Panc1 (cell line): ENCODE measurements at regions not wholly inside any gene's neighbourhood (a gene's known extent, or its start where the extent isn't known, plus 50 kb on each side); places are given as distances from the start of the nearest gene placed in this dataset.

Source experiments
- ATAC-seq: fragments of 200-7000 bp; cut with Tn5 transposase; 2 replicates; pipeline ENCODE4 v1.9.1; 2020; ENCODE audit warnings: mild to moderate bottlenecking, moderate library complexity
- BruUV-seq: library from RNA; stranded (reverse); fragments of 400-500 nt; replicated peaks from 2 replicates; lab custom pipeline; 2021; lab: Mats Ljungman, UMichigan
- CTCF ChIA-PET: fragments of 300-600 bp; sonication (Branson Sonifier 250); formaldehyde crosslinking; loops from one replicate; lab custom pipeline; 2022; ENCODE audit warnings: antibody characterized with exemption; lab: Charles Lee
- POLR2A ChIA-PET: fragments of 300-600 bp; sonication (Branson Sonifier 250); formaldehyde crosslinking; loops from one replicate; lab custom pipeline; 2022; ENCODE audit warnings: antibody characterized with exemption; lab: Charles Lee
- DNase-seq: peaks from one replicate; pipeline ENCODE4 v3.0.0-alpha.2; 2010; ENCODE audit warnings: low read depth, low spot score
- H3K27ac ChIP-seq: 2 replicates; pipeline ENCODE4 v1.5.1; 2011; ENCODE audit warnings: mild to moderate bottlenecking, low read length, inconsistent platforms
- H3K27me3 ChIP-seq: fragments of 200-500 bp; sonication (Bioruptor generic); 2 replicates; pipeline ENCODE4 v1.6.0; 2014; ENCODE audit warnings: low read length, inconsistent platforms; ENCODE audit not compliant: control insufficient read depth, insufficient read depth
- H3K36me3 ChIP-seq: fragments of 200-500 bp; sonication (Bioruptor generic); 2 replicates; pipeline ENCODE4 v1.5.1; 2014; ENCODE audit warnings: inconsistent platforms, mild to moderate bottlenecking, low read length, moderate library complexity; ENCODE audit not compliant: control insufficient read depth, insufficient read depth
- H3K4me1 ChIP-seq: 2 replicates; pipeline ENCODE4 v1.5.1; 2011; ENCODE audit warnings: inconsistent platforms, mild to moderate bottlenecking, low read length, moderate library complexity; ENCODE audit not compliant: control insufficient read depth, insufficient read depth
- H3K4me3 ChIP-seq, 2 experiments: 2 replicates each; pipeline ENCODE4 v1.5.1; 2011 to 2012; ENCODE audit warnings: low read depth in 2 of 2, low read length in 2 of 2, mild to moderate bottlenecking in 2 of 2, inconsistent platforms in 1 of 2, moderate library complexity in 1 of 2
- H3K9me3 ChIP-seq: fragments of 200-500 bp; sonication (Bioruptor generic); 2 replicates; pipeline ENCODE4 v1.5.1; 2014; ENCODE audit warnings: low read depth, mild to moderate bottlenecking, inconsistent platforms, low read length, moderate library complexity; ENCODE audit not compliant: control insufficient read depth, insufficient read depth
- POLR2AphosphoS5 ChIP-seq: IDR thresholded peaks from 2 replicates; pipeline ENCODE4 v1.6.1; 2012; ENCODE audit warnings: mild to moderate bottlenecking, low read depth, low read length, moderate library complexity
- SIN3A ChIP-seq: IDR thresholded peaks from 2 replicates; pipeline ENCODE4 v1.6.1; 2012; ENCODE audit warnings: low read depth, mild to moderate bottlenecking, low read length, moderate library complexity, borderline replicate concordance; ENCODE audit not compliant: insufficient read depth
- TCF7L2 ChIP-seq: IDR thresholded peaks from 2 replicates; pipeline ENCODE4 v1.6.1; 2011; ENCODE audit warnings: mild to moderate bottlenecking, low read depth, low read length, inconsistent platforms
- in situ Hi-C: cut with HindIII; loops from 2 replicates; pipeline ENCODE4 v1.10.0; 2016; ENCODE audit warnings: low sequenced_read_pairs, low pct_unique_long_range_greater_than_20kb
- intact Hi-C: fragments of 100-400 bp; cut with micrococcal nuclease; formaldehyde crosslinking; loops from one replicate; pipeline ENCODE4 v1.10.0; 2022; ENCODE audit not compliant: unreplicated experiment
- TF ChIP-seq, protein P1 (sequence below): fragments of 450-650 bp; IDR thresholded peaks from 2 replicates; pipeline ENCODE4 v1.5.1; 2017; ENCODE audit warnings: mild to moderate bottlenecking
- TF ChIP-seq, protein P2 (sequence below), 2 experiments: IDR thresholded peaks; 2 replicates each; pipeline ENCODE4 v1.6.1; 2011 to 2012; ENCODE audit warnings: low read depth in 2 of 2, control low read depth in 1 of 2, low read length in 1 of 2, mild to moderate bottlenecking in 1 of 2, moderate library complexity in 1 of 2; ENCODE audit not compliant: insufficient read depth in 1 of 2

GRCh38 chr2:39871291-39871761 lies 92.3 kb upstream of the THUMPD2 start:
- ATAC-seq (peak; percentile 92), DNase-seq (no peak)
- BruUV-seq = no TSS peak
- Histone ChIP-seq H3K4me1 (no peaks in the 10 kb centered on the region; the same call in 1 of the 2 replicates), H3K27ac (no peak overlapping the region), H3K36me3 (no peaks in the 10 kb centered on the region), H3K27me3 (no peaks in the 10 kb centered on the region), H3K9me3 (peaks cover 4% of the 10 kb centered on the region; the same call in 1 of the 2 replicates), H3K4me3 (no peak overlapping the region)
- in situ Hi-C loops (no loop called here), intact Hi-C loops (no loop called here)
- TF ChIP-seq, protein P1, sequence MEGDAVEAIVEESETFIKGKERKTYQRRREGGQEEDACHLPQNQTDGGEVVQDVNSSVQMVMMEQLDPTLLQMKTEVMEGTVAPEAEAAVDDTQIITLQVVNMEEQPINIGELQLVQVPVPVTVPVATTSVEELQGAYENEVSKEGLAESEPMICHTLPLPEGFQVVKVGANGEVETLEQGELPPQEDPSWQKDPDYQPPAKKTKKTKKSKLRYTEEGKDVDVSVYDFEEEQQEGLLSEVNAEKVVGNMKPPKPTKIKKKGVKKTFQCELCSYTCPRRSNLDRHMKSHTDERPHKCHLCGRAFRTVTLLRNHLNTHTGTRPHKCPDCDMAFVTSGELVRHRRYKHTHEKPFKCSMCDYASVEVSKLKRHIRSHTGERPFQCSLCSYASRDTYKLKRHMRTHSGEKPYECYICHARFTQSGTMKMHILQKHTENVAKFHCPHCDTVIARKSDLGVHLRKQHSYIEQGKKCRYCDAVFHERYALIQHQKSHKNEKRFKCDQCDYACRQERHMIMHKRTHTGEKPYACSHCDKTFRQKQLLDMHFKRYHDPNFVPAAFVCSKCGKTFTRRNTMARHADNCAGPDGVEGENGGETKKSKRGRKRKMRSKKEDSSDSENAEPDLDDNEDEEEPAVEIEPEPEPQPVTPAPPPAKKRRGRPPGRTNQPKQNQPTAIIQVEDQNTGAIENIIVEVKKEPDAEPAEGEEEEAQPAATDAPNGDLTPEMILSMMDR = no peak
- no peak for TF ChIP-seq TCF7L2
- TF ChIP-seq, protein P2, sequence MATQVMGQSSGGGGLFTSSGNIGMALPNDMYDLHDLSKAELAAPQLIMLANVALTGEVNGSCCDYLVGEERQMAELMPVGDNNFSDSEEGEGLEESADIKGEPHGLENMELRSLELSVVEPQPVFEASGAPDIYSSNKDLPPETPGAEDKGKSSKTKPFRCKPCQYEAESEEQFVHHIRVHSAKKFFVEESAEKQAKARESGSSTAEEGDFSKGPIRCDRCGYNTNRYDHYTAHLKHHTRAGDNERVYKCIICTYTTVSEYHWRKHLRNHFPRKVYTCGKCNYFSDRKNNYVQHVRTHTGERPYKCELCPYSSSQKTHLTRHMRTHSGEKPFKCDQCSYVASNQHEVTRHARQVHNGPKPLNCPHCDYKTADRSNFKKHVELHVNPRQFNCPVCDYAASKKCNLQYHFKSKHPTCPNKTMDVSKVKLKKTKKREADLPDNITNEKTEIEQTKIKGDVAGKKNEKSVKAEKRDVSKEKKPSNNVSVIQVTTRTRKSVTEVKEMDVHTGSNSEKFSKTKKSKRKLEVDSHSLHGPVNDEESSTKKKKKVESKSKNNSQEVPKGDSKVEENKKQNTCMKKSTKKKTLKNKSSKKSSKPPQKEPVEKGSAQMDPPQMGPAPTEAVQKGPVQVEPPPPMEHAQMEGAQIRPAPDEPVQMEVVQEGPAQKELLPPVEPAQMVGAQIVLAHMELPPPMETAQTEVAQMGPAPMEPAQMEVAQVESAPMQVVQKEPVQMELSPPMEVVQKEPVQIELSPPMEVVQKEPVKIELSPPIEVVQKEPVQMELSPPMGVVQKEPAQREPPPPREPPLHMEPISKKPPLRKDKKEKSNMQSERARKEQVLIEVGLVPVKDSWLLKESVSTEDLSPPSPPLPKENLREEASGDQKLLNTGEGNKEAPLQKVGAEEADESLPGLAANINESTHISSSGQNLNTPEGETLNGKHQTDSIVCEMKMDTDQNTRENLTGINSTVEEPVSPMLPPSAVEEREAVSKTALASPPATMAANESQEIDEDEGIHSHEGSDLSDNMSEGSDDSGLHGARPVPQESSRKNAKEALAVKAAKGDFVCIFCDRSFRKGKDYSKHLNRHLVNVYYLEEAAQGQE (IDR thresholded peaks at IDR 0.05; ENCODE audit: insufficient read depth in 1 of 2, low read depth in 2 of 2, low read length in 1 of 2) = no peak
- ChIA-PET CTCF (no interaction called here), POLR2A (no interaction called here)

GRCh38 chr2:39870871-39871270 lies 91.8 kb upstream of the THUMPD2 start:
- H3K4me3 ChIP-seq = no peak overlapping the region
- DNase-seq (no peak), ATAC-seq (peak; percentile 62)
- no peaks in the 10 kb centered on the region for H3K36me3 ChIP-seq
- POLR2A ChIA-PET = no interaction called here
- H3K27ac ChIP-seq = no peak overlapping the region
- CTCF ChIA-PET = no interaction called here
- no peaks in the 10 kb centered on the region; the same call in 1 of the 2 replicates for H3K9me3 ChIP-seq
- BruUV-seq = no TSS peak
- TF ChIP-seq SIN3A = no peak
- TF ChIP-seq TCF7L2 = no peak
- TF ChIP-seq POLR2AphosphoS5 = no peak
- TF ChIP-seq, protein P1 = no peak
- TF ChIP-seq, protein P2 (IDR thresholded peaks at IDR 0.05; ENCODE audit: insufficient read depth in 1 of 2, low read depth in 2 of 2, low read length in 1 of 2) = no peak
- intact Hi-C loops (no loop called here), in situ Hi-C loops (no loop called here)
- H3K4me1 ChIP-seq = no peaks in the 10 kb centered on the region; the same call in 1 of the 2 replicates
- H3K27me3 ChIP-seq = no peaks in the 10 kb centered on the region
